HPDE6-E6E7 (cell line): ENCODE measurements at regions not wholly inside any gene's neighbourhood (a gene's known extent, or its start where the extent isn't known, plus 50 kb on each side); places are given as distances from the start of the nearest gene placed in this dataset.

Source experiments
- DNase-seq: peaks from one replicate; pipeline ENCODE4 v3.0.0; 2011; ENCODE audit warnings: missing footprints; ENCODE audit errors: extremely low spot score

- peak; percentile 17 for DNase-seq
These were observed 428.6 kb downstream of the RFC3 start for GRCh38 chr13:34246511-34246910.

- DNase-seq, result no peak
These were observed 429.6 kb downstream of the RFC3 start for GRCh38 chr13:34247596-34247995.

- no peak for DNase-seq
These were observed 431.6 kb downstream of the RFC3 start for GRCh38 chr13:34249546-34250039.

- no peak for DNase-seq
These were observed 432.3 kb downstream of the RFC3 start for GRCh38 chr13:34250151-34250670.

- DNase-seq, result no peak
These were observed 436.4 kb downstream of the RFC3 start for GRCh38 chr13:34254366-34254765.

GRCh38 chr13:34255711-34256110 lies 437.8 kb downstream of the RFC3 start:
- no peak for DNase-seq

GRCh38 chr13:34256236-34256635 lies 438.3 kb downstream of the RFC3 start:
- DNase-seq, result no peak

GRCh38 chr13:34257966-34258365 lies 440.0 kb downstream of the RFC3 start:
- DNase-seq, result no peak

- DNase-seq, result no peak
These were observed 440.9 kb downstream of the RFC3 start for GRCh38 chr13:34258646-34259386.

GRCh38 chr13:34263681-34264080 lies 445.7 kb downstream of the RFC3 start:
- DNase-seq, result no peak

- no peak for DNase-seq
These were observed 447.2 kb downstream of the RFC3 start for GRCh38 chr13:34265046-34265679.

GRCh38 chr13:34276764-34277163 lies 458.8 kb downstream of the RFC3 start:
- DNase-seq, result no peak

- no peak for DNase-seq
These were observed 460.0 kb downstream of the RFC3 start for GRCh38 chr13:34277936-34278335.

GRCh38 chr13:34278780-34279179 lies 460.8 kb downstream of the RFC3 start:
- no peak for DNase-seq

GRCh38 chr13:34290661-34291060 lies 472.7 kb downstream of the RFC3 start:
- no peak for DNase-seq

- no peak for DNase-seq
These were observed 476.7 kb downstream of the RFC3 start for GRCh38 chr13:34294483-34295129.

GRCh38 chr13:34300559-34300958 lies 482.6 kb downstream of the RFC3 start:
- DNase-seq, result no peak

- no peak for DNase-seq
These were observed 484.6 kb downstream of the RFC3 start for GRCh38 chr13:34302596-34302995.

GRCh38 chr13:34303346-34303745 lies 485.4 kb downstream of the RFC3 start:
- peak; percentile 13 for DNase-seq

- no peak for DNase-seq
These were observed 489.7 kb downstream of the RFC3 start for GRCh38 chr13:34307607-34308006.

- DNase-seq, result no peak
These were observed 490.8 kb downstream of the RFC3 start for GRCh38 chr13:34308725-34309124.

GRCh38 chr13:34310539-34310938 lies 492.6 kb downstream of the RFC3 start:
- no peak for DNase-seq

- no peak for DNase-seq
These were observed 493.3 kb downstream of the RFC3 start for GRCh38 chr13:34311251-34311650.
